ENCODE measurements at regions not wholly inside any gene's neighbourhood (a gene's known extent, or its start where the extent isn't known, plus 50 kb on each side); places are given as distances from the start of the nearest gene placed in this dataset.

DNA sequence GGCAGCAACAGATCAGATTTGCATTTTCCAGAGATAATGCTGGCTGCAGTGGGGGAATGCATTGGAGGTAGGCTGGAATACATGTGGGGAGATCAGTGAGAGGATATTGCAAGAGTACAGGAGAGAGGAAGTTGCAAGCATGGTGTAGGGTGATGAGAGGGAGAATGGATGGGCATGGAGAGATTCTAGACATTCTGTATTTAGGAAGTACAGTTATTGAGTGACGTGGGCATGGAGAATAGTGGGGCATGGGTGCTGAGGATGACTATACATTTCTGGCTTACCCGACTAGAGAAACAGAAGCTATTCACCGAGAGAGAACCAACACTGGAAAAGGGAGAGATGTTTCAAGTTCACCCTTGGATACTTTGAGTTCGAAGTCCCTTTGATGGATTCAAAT is 116.9 kb upstream of the SVIL start:
- no peak for FAIRE-seq
- WGBS (ENCODE audit: insufficient coverage, insufficient replicate concordance, low lambda C conversion rate, missing lambda C conversion rate), result 24% methylated on average over 4 of the region's 4 CpGs

DNA sequence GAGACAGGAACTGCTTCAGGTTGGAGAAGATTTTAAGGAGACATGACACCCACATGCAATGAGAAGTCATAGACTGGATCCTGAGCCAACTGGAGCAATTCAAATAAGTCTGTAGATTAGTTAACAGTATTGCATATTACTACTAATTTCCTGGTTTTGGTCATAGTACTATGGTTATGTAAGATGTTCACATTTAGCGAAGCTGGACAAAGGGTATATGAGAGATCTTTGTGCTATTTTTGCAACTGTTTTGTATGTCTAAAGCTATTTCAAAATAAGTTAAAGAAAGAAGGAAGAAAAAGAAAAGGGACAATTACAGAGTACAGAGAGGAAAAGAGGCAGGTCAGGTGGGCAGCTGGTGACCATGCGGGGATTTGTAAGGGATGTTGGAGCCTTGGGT is 116.5 kb upstream of the SVIL start:
- intact Hi-C loops (cut with micrococcal nuclease; ENCODE audit: unreplicated experiment), result no loop called here
- no peak for FAIRE-seq
- Histone ChIP-seq H3K9me3 (replicated peaks; ENCODE audit: control insufficient read depth, insufficient read depth, low read length) (no peaks in the 10 kb centered on the region), H3K27me3 (replicated peaks in 1 of 2; ENCODE audit: control insufficient read depth in 2 of 2, insufficient read depth in 2 of 2, low read length in 1 of 2) (no peaks in the 10 kb centered on the region; a peak in 1 of 4 replicates), H3K36me3 (ENCODE audit: control insufficient read depth in 2 of 2, insufficient read depth in 2 of 2, low read length in 1 of 2) (no peaks in the 10 kb centered on the region), H4K20me1 (ENCODE audit: control insufficient read depth, insufficient read depth) (no peaks in the 10 kb centered on the region), H3K4me1 (ENCODE audit: control insufficient read depth, insufficient read depth, low read length) (no peaks in the 10 kb centered on the region), H3K9ac (ENCODE audit: control insufficient read depth, insufficient read depth, low read length) (no peak overlapping the region), H2AFZ (ENCODE audit: control insufficient read depth, low read depth, low read length) (no peak overlapping the region), H3K4me2 (ENCODE audit: control insufficient read depth, insufficient read depth) (no peak overlapping the region), H3K79me2 (ENCODE audit: control insufficient read depth, insufficient read depth, low read length) (no peaks in the 10 kb centered on the region), H3K4me3 (no peak overlapping the region), H3K27ac (ENCODE audit: control insufficient read depth, insufficient read depth) (no peak overlapping the region)
- no peak for DNase-seq (ENCODE audit: low read depth, low spot score)
- SMC1A ChIA-PET (ENCODE audit: uncharacterized antibody, unreplicated experiment), result interaction anchor here (1.2 to 1.3 kb wide), 2 partner anchors 9 to 18 kb away, joined by 3 to 4 read pairs; no protein-coding TSS in a partner anchor
- POLR2A ChIA-PET, result no interaction called here
- BruUV-seq (replicated peaks), result no TSS peak
- WGBS (ENCODE audit: insufficient coverage, insufficient replicate concordance, low lambda C conversion rate, missing lambda C conversion rate), result 44% methylated on average over 2 of the region's 2 CpGs
- RAD21 ChIA-PET (ENCODE audit: unreplicated experiment), result no interaction called here
- CTCF ChIA-PET, result no interaction called here
- in situ Hi-C loops (cut with MboI), result no loop called here
- no peak for ATAC-seq
- TF ChIP-seq NFYB (IDR thresholded peaks at IDR 0.05; ENCODE audit: insufficient read depth, low read depth, low read length) (no peak), WRNIP1 (IDR thresholded peaks at IDR 0.05; ENCODE audit: borderline replicate concordance, low read depth, low read length) (no peak), SMAD5 (IDR thresholded peaks at IDR 0.05; ENCODE audit: low read depth) (no peak), SP1 (IDR thresholded peaks at IDR 0.05; ENCODE audit: low read depth, low read length) (no peak), JUND (IDR thresholded peaks at IDR 0.05; ENCODE audit: low read depth, low read length) (no peak), HCFC1 (IDR thresholded peaks at IDR 0.05; ENCODE audit: low read length) (no peak), ZSCAN29 (IDR thresholded peaks at IDR 0.05) (no peak)
- TF ChIP-seq, protein P1, sequence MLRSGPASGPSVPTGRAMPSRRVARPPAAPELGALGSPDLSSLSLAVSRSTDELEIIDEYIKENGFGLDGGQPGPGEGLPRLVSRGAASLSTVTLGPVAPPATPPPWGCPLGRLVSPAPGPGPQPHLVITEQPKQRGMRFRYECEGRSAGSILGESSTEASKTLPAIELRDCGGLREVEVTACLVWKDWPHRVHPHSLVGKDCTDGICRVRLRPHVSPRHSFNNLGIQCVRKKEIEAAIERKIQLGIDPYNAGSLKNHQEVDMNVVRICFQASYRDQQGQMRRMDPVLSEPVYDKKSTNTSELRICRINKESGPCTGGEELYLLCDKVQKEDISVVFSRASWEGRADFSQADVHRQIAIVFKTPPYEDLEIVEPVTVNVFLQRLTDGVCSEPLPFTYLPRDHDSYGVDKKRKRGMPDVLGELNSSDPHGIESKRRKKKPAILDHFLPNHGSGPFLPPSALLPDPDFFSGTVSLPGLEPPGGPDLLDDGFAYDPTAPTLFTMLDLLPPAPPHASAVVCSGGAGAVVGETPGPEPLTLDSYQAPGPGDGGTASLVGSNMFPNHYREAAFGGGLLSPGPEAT (IDR thresholded peaks at IDR 0.05; ENCODE audit: low read depth), result no peak
- TF ChIP-seq, protein P2, sequence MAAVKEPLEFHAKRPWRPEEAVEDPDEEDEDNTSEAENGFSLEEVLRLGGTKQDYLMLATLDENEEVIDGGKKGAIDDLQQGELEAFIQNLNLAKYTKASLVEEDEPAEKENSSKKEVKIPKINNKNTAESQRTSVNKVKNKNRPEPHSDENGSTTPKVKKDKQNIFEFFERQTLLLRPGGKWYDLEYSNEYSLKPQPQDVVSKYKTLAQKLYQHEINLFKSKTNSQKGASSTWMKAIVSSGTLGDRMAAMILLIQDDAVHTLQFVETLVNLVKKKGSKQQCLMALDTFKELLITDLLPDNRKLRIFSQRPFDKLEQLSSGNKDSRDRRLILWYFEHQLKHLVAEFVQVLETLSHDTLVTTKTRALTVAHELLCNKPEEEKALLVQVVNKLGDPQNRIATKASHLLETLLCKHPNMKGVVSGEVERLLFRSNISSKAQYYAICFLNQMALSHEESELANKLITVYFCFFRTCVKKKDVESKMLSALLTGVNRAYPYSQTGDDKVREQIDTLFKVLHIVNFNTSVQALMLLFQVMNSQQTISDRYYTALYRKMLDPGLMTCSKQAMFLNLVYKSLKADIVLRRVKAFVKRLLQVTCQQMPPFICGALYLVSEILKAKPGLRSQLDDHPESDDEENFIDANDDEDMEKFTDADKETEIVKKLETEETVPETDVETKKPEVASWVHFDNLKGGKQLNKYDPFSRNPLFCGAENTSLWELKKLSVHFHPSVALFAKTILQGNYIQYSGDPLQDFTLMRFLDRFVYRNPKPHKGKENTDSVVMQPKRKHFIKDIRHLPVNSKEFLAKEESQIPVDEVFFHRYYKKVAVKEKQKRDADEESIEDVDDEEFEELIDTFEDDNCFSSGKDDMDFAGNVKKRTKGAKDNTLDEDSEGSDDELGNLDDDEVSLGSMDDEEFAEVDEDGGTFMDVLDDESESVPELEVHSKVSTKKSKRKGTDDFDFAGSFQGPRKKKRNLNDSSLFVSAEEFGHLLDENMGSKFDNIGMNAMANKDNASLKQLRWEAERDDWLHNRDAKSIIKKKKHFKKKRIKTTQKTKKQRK (IDR thresholded peaks at IDR 0.05; ENCODE audit: low read depth, low read length), result no peak

More for the DNA sequence above, 116.9 kb upstream of the SVIL start:
- no peaks in the 10 kb centered on the region for H3K4me1 ChIP-seq (ENCODE audit: control insufficient read depth, insufficient read depth, low read length)
- no peak overlapping the region for H3K9ac ChIP-seq (ENCODE audit: control insufficient read depth, insufficient read depth, low read length)
- ChIA-PET POLR2A (no interaction called here), CTCF (interaction anchor here (1.6 kb wide), 1 partner anchor 14 kb away, joined by 4 read pairs; no protein-coding TSS in a partner anchor), RAD21 (ENCODE audit: unreplicated experiment) (no interaction called here), SMC1A (ENCODE audit: uncharacterized antibody, unreplicated experiment) (interaction anchor here (0.7 to 1.3 kb wide), 3 partner anchors 9 to 50 kb away, joined by 3 to 4 read pairs (median 3); no protein-coding TSS in a partner anchor)
- H3K27ac ChIP-seq (ENCODE audit: control insufficient read depth, insufficient read depth), result no peak overlapping the region
- no peak overlapping the region for H3K4me2 ChIP-seq (ENCODE audit: control insufficient read depth, insufficient read depth)
- no peaks in the 10 kb centered on the region for H3K79me2 ChIP-seq (ENCODE audit: control insufficient read depth, insufficient read depth, low read length)
- ATAC-seq (no peak), DNase-seq (ENCODE audit: low read depth, low spot score) (no peak)
- no peak overlapping the region for H3K4me3 ChIP-seq
- no peaks in the 10 kb centered on the region for H3K9me3 ChIP-seq (replicated peaks; ENCODE audit: control insufficient read depth, insufficient read depth, low read length)
- H3K36me3 ChIP-seq (ENCODE audit: control insufficient read depth in 2 of 2, insufficient read depth in 2 of 2, low read length in 1 of 2), result no peaks in the 10 kb centered on the region
- BruUV-seq (replicated peaks), result no TSS peak
- no peak overlapping the region for H2AFZ ChIP-seq (ENCODE audit: control insufficient read depth, low read depth, low read length)
- H3K27me3 ChIP-seq (replicated peaks in 1 of 2; ENCODE audit: control insufficient read depth in 2 of 2, insufficient read depth in 2 of 2, low read length in 1 of 2), result no peaks in the 10 kb centered on the region; a peak in 1 of 4 replicates
- no peak for TF ChIP-seq BRCA1 (IDR thresholded peaks at IDR 0.05; ENCODE audit: low read depth, low read length)
- no peak for TF ChIP-seq ZNF622 (IDR thresholded peaks at IDR 0.05)
- TF ChIP-seq, protein P3, sequence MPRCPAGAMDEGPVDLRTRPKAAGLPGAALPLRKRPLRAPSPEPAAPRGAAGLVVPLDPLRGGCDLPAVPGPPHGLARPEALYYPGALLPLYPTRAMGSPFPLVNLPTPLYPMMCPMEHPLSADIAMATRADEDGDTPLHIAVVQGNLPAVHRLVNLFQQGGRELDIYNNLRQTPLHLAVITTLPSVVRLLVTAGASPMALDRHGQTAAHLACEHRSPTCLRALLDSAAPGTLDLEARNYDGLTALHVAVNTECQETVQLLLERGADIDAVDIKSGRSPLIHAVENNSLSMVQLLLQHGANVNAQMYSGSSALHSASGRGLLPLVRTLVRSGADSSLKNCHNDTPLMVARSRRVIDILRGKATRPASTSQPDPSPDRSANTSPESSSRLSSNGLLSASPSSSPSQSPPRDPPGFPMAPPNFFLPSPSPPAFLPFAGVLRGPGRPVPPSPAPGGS (IDR thresholded peaks at IDR 0.05; ENCODE audit: borderline replicate concordance, insufficient read depth, low read depth, low read length, poor library complexity, severe bottlenecking), result no peak
- TF ChIP-seq PML (IDR thresholded peaks at IDR 0.05; ENCODE audit: low read length), result no peak
- TF ChIP-seq SMAD1 (IDR thresholded peaks at IDR 0.05; ENCODE audit: low read depth, partially characterized antibody), result no peak
- TF ChIP-seq STAT1 (conservative IDR thresholded peaks at IDR 0.05), result no peak
- no peak for TF ChIP-seq ZZZ3 (IDR thresholded peaks at IDR 0.05; ENCODE audit: control insufficient read depth, insufficient read length, low read depth)
- intact Hi-C loops (cut with micrococcal nuclease; ENCODE audit: unreplicated experiment), result no loop called here
- H4K20me1 ChIP-seq (ENCODE audit: control insufficient read depth, insufficient read depth), result no peaks in the 10 kb centered on the region
- in situ Hi-C loops (cut with MboI), result no loop called here
